Common myeloid progenitor, CD34-positive (primary cell): ENCODE measurements at regions not wholly inside any gene's neighbourhood (a gene's known extent, or its start where the extent isn't known, plus 50 kb on each side); places are given as distances from the start of the nearest gene placed in this dataset.

Experiments used
- CTCF ChIA-PET: fragments of 350-600 bp; sonication (Branson Sonifier 250); formaldehyde crosslinking; loops from one replicate; lab custom pipeline; 2021; ENCODE audit warnings: antibody characterized with exemption; lab: Charles Lee
- POLR2A ChIA-PET: fragments of 350-600 bp; sonication (Branson Sonifier 250); formaldehyde crosslinking; loops from one replicate; lab custom pipeline; 2021; ENCODE audit warnings: antibody characterized with exemption; lab: Charles Lee
- DNase-seq, 3 donors: peaks; one replicate each; pipeline versions ENCODE4 v3.0.0 to v3.0.0-alpha.2; 2013
- H3K27ac ChIP-seq, 2 experiments: 1 replicate in 1 of 2; 2 replicates in 1 of 2; pipeline ENCODE4 v1.7.0; 2013; ENCODE audit warnings: inconsistent platforms in 2 of 2, low read length in 2 of 2, mild to moderate bottlenecking in 2 of 2, low read depth in 1 of 2, moderate library complexity in 1 of 2; ENCODE audit not compliant: severe bottlenecking in 2 of 2, insufficient read depth in 1 of 2, poor library complexity in 1 of 2
- H3K27me3 ChIP-seq, 5 experiments: replicated peaks in 2 of 5; 1 replicate in 3 of 5; 2 replicates in 2 of 5; pipeline versions ENCODE4 v1.6.1 to v1.7.0; 2013; ENCODE audit warnings: low read length in 4 of 5, mild to moderate bottlenecking in 2 of 5, moderate library complexity in 2 of 5, inconsistent platforms in 1 of 5; ENCODE audit not compliant: insufficient read depth in 5 of 5, control insufficient read depth in 4 of 5
- H3K36me3 ChIP-seq, 4 experiments: 1 replicate in 2 of 4; 2 replicates in 2 of 4; pipeline versions ENCODE4 v1.6.1 to v1.7.0; 2013; ENCODE audit warnings: low read length in 3 of 4, control low read depth in 1 of 4, mild to moderate bottlenecking in 1 of 4; ENCODE audit not compliant: control insufficient read depth in 4 of 4, insufficient read depth in 4 of 4
- H3K4me1 ChIP-seq, 4 experiments: 1 replicate in 3 of 4; 2 replicates in 1 of 4; pipeline versions ENCODE4 v1.6.1 to v1.7.1; 2013; ENCODE audit warnings: low read length in 3 of 4, mild to moderate bottlenecking in 3 of 4, control low read depth in 1 of 4, inconsistent platforms in 1 of 4, moderate library complexity in 1 of 4; ENCODE audit not compliant: control insufficient read depth in 4 of 4, insufficient read depth in 4 of 4; ENCODE audit errors: control extremely low read depth in 1 of 4
- H3K4me3 ChIP-seq, 7 experiments: 1 replicate in 4 of 7; 2 replicates in 3 of 7; pipeline versions ENCODE4 v1.5.1 to v1.7.0; 2013; ENCODE audit warnings: mild to moderate bottlenecking in 7 of 7, low read length in 6 of 7, moderate library complexity in 6 of 7, inconsistent platforms in 2 of 7, low read depth in 2 of 7, control low read depth in 1 of 7; ENCODE audit not compliant: insufficient read depth in 4 of 7, control insufficient read depth in 1 of 7; ENCODE audit errors: extremely low read depth in 1 of 7
- H3K9me3 ChIP-seq, 5 experiments: 1 replicate in 4 of 5; 2 replicates in 1 of 5; pipeline versions ENCODE4 v1.6.1 to v1.7.1; 2013; ENCODE audit warnings: low read length in 4 of 5, mild to moderate bottlenecking in 2 of 5, inconsistent platforms in 1 of 5, low read depth in 1 of 5, moderate library complexity in 1 of 5; ENCODE audit not compliant: control insufficient read depth in 4 of 5, insufficient read depth in 2 of 5; ENCODE audit errors: control extremely low read depth in 1 of 5
- WGBS: methylation state at CpG from one replicate; pipeline ENCODE4 v1.1.5; 2013; ENCODE audit not compliant: insufficient coverage; 5-methylcytosine and 5-hydroxymethylcytosine counted together

DNA sequence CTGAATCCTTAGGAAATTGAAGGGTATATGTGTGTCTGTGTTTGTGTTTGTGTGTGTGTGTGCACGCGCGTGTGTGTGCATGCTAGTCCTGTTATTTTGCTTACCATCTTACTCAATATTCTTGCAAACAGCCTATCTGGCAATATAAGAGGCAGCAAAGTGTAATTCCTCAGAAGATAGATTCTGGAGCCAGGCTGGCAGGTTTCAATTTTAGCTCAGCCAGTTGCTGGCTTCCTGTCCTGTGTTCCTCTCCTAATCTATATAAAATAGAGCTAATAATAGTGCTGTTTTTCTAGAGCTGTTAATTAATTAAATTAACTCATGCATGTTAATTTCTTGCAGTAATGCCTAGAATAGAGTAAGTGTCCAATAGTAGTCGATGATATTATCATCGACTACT is 256.2 kb downstream of the PIK3C3 start:
- no peak overlapping the region for H3K27ac ChIP-seq
- no peaks in the 10 kb centered on the region for H3K36me3 ChIP-seq
- H3K4me3 ChIP-seq: no peak overlapping the region
- no CpG with 5 or more reads among the region's 5 CpGs for WGBS
- H3K27me3 ChIP-seq: no peaks in the 10 kb centered on the region
- DNase-seq: no peak
- H3K9me3 ChIP-seq: no peaks in the 10 kb centered on the region
- ChIA-PET POLR2A (no interaction called here), CTCF (no interaction called here)
- H3K4me1 ChIP-seq: no peaks in the 10 kb centered on the region

DNA sequence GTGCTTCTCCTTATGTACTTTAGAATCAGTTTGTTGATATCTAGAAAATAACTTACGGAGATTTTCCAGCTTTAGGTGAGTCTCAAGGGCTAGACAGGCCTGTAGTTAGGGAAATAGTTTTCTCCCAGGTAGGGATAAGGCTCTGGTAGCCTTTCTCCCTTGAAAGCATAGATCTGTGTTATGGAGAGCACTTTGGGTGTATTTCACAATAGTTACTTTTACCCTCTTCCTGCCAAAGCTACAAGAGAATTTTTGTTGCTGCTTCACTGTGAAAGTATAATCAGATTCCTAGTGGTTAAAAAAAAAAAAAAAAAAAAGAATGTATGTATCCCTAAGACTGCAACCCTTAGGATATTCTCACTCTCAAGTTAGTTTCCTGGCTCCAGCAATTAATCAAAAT is 267.5 kb downstream of the PIK3C3 start:
- Histone ChIP-seq H3K4me1 (no peaks in the 10 kb centered on the region), H3K27ac (no peak overlapping the region), H3K36me3 (no peaks in the 10 kb centered on the region), H3K9me3 (peaks cover 0 to 1% (median 0%) of the 10 kb centered on the region in 5 experiments), H3K27me3 (no peaks in the 10 kb centered on the region), H3K4me3 (no peak overlapping the region)
- CTCF ChIA-PET: no interaction called here
- no peak for DNase-seq
- POLR2A ChIA-PET: no interaction called here
- no CpG with 5 or more reads among the region's 1 CpG for WGBS

DNA sequence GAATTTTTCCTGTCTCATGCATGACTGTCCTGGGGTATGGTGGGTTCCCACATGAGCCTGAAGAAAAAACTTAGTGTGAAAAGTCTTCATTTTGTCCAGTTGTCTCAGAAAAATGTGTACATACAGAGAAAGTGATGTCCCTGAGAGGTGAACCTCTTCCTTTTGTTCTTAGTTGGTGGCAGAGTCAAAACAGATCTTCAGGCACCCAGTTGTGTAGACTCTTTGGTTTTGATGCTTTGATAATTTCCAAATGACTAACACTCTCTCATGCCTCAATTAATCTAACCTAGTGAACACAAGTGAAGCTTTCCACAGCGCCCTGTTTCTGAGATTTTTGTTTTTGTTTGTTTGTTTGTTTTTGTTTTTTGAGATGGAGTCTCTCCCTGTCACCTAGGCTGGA is 273.5 kb downstream of the PIK3C3 start:
- no peaks in the 10 kb centered on the region for H3K9me3 ChIP-seq
- H3K36me3 ChIP-seq: no peaks in the 10 kb centered on the region
- ChIA-PET POLR2A (no interaction called here), CTCF (no interaction called here)
- WGBS: no CpG with 5 or more reads among the region's 1 CpG
- no peak overlapping the region for H3K4me3 ChIP-seq
- no peaks in the 10 kb centered on the region for H3K27me3 ChIP-seq
- no peaks in the 10 kb centered on the region for H3K4me1 ChIP-seq
- DNase-seq: no peak
- no peak overlapping the region for H3K27ac ChIP-seq

DNA sequence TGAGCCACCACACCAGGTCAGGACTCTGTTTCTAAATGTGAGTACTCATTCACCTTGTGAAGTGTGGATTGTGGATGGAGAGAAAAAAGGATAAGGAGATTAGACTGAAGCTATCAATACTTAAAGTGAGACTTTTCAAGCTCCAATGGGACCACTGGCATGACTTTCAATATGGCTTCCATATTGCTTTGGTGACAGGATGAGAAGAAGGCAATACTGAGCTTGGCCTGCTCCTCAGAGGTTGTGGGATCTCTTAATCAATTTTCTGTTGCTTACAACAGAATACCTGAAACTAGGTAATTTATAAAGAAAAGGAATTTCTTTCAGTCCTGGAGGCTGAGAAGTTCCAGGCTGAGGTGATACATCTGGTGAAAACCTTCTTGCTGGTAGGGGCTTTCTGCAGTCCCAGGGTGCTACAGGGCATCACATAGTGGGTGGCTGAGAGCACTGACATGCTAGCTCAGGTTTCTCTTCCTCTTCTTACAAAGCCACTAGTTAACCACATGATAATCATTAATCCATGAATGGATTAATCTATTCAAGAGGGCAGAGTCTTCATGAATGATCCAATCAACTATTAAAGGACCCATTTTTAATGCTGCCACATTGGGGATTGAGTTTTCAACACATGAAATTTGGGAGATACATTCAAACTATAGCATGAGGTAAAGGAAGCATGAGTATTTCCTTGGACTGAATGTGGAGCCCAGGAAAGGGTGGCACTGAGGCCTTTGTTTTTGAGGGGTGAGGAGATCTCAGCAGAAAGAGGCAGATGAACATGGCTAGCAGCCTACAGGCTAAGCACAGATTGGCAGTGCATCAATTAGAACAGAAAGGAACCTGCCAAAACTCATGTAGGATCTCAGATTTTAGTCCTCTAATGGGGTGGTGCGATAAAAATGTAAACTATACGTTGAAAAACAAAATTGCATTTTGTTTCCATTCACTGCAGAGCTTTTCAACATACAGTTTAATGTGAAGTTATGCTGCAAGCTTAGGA is 274.5 kb downstream of the PIK3C3 start:
- POLR2A ChIA-PET: no interaction called here

DNA sequence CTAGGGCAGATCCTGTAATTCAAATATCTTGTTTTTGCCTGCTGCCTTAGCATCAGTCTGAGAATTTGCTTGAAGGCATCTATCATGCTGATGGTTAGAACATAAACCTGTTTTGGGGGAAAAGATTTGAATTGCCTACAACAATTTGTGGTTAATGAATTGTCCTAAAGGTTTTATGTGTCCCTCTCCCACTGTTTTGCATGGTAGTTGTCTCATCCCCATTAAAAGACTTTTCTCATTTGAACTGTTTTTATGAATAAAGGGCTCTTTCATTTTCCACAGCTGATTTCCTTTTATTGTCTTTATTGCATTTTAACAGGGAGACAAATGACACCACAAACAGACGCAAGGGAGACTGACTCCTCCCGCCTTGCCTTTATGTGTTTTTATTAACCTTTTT is 275.6 kb downstream of the PIK3C3 start:
- Histone ChIP-seq H3K27me3 (no peaks in the 10 kb centered on the region), H3K4me1 (no peaks in the 10 kb centered on the region), H3K9me3 (no peaks in the 10 kb centered on the region), H3K36me3 (no peaks in the 10 kb centered on the region), H3K4me3 (no peak overlapping the region), H3K27ac (no peak overlapping the region)
- CTCF ChIA-PET: no interaction called here
- DNase-seq: no peak
- POLR2A ChIA-PET: no interaction called here
- WGBS: no CpG with 5 or more reads among the region's 2 CpGs

More for the DNA sequence above, 274.5 kb downstream of the PIK3C3 start:
- no peak overlapping the region for H3K4me3 ChIP-seq
- no peak overlapping the region for H3K27ac ChIP-seq
- CTCF ChIA-PET: no interaction called here
- H3K36me3 ChIP-seq: no peaks in the 10 kb centered on the region
- no peaks in the 10 kb centered on the region for H3K9me3 ChIP-seq
- WGBS: 100% methylated on average over 1 of the region's 2 CpGs
- H3K4me1 ChIP-seq: no peaks in the 10 kb centered on the region
- H3K27me3 ChIP-seq: no peaks in the 10 kb centered on the region
- no peak for DNase-seq

DNA sequence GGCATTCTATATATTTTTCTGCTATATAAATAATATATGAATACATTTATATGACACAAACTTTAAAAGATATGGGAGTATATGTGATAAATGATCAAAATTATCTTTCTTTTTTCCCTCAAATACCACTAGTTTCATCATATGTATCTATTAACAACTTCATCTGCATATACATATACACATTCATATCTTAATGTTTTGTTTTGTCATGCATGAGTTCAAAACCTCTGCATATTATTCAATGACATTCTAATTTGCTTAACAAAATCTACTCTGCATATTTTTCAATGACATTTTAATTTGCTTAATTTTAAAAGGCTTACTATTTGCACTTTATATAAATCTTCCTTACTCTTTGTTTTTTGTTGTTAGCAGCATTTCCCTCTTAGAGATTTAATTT is 276.2 kb downstream of the PIK3C3 start:
- POLR2A ChIA-PET: no interaction called here
- Histone ChIP-seq H3K27me3 (no peaks in the 10 kb centered on the region), H3K4me3 (no peak overlapping the region), H3K4me1 (no peaks in the 10 kb centered on the region), H3K36me3 (no peaks in the 10 kb centered on the region), H3K27ac (no peak overlapping the region), H3K9me3 (no peaks in the 10 kb centered on the region)
- no peak for DNase-seq
- CTCF ChIA-PET: no interaction called here

DNA sequence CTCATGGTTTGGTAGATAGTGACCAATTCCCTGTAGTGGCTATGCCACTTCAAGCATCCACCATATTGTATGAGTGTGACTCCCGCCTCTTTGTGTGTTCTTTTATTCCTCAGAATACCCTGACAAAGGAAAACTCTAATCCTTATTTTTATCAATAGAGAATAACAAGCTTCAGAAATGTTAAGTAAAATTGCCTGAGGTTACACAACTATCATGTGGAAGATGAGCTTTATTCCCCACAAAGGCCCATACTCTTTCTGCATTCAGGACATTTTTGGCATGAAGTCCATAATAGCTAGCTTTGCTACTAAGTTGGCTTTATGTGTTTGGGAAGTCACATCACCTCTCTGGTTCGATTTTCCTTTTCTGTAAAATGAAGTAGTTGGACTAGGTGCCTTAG is 276.8 kb downstream of the PIK3C3 start:
- Histone ChIP-seq H3K9me3 (no peaks in the 10 kb centered on the region), H3K4me3 (no peak overlapping the region), H3K36me3 (no peaks in the 10 kb centered on the region), H3K4me1 (no peaks in the 10 kb centered on the region), H3K27me3 (no peaks in the 10 kb centered on the region), H3K27ac (no peak overlapping the region)
- WGBS: no CpG with 5 or more reads among the region's 2 CpGs
- ChIA-PET CTCF (no interaction called here), POLR2A (no interaction called here)
- no peak for DNase-seq
